Urinary bladder (tissue), 3 donors: ENCODE measurements at regions not wholly inside any gene's neighbourhood (a gene's known extent, or its start where the extent isn't known, plus 50 kb on each side); places are given as distances from the start of the nearest gene placed in this dataset.

Experiments used
- DNase-seq: peaks from one replicate; pipeline ENCODE4 v3.0.0-alpha.2; 2015; ENCODE audit errors: extremely low spot score
- H3K27ac ChIP-seq: one replicate; pipeline ENCODE4 v1.5.1; 2013; ENCODE audit warnings: low read depth, mild to moderate bottlenecking, moderate library complexity
- H3K36me3 ChIP-seq: one replicate; pipeline ENCODE4 v1.6.1; 2013; ENCODE audit warnings: mild to moderate bottlenecking, moderate library complexity; ENCODE audit not compliant: insufficient read depth
- H3K4me1 ChIP-seq: one replicate; pipeline ENCODE4 v1.6.1; 2013; ENCODE audit warnings: mild to moderate bottlenecking, moderate library complexity; ENCODE audit not compliant: insufficient read depth
- H3K4me3 ChIP-seq: one replicate; pipeline ENCODE4 v1.5.1; 2013; ENCODE audit warnings: low read depth, low read length
- WGBS: extraction: QIAGEN DNeasy Blood & Tissue Kit; methylation state at CpG from one replicate; pipeline ENCODE4 v1.1.7; 2013; 5-methylcytosine and 5-hydroxymethylcytosine counted together
- donor health status: healthy with polysubstance abuse.
- donor health status: healthy.

DNA sequence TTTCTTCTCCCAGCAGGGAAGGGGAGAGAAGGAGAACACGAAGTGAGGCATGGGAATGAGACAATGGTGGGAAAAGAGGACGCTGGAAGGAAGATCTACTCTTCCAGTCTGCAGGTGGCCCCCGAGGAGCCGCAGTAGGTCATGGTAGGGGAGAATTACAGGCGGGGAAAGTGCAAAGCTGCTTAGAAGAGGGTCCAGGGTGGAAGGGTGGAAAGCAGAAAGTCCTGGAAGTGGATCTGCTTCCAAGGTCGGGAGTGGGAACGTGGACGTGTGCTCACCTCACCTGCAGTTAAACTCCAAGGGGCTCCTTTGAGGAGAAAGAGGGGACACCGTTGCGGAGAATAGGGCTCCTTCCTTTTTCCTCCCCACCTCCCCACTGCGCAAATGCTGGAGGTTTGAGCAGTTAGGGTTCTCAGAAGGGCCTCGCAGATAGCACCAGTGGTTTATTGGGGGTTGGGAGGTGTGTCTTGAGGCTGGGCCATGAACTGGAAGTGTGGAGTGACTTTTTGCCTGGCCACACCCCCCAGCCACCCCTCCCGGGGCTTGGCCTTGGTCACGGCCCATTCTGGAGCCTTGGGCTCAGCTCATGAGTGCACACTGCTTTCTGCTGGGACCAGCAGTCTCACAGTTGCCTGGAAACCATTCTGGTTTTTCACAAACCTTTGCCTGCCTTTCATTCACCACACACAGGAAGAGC lies 100.4 kb upstream of the MLN start:
- Histone ChIP-seq H3K4me3 (no peak overlapping the region), H3K27ac (no peak overlapping the region), H3K4me1 (no peaks in the 10 kb centered on the region), H3K36me3 (no peaks in the 10 kb centered on the region)
- WGBS, result 57% methylated on average over 14 of the region's 14 CpGs
- no peak for DNase-seq

- Histone ChIP-seq H3K27ac (no peak overlapping the region), H3K4me3 (no peak overlapping the region), H3K4me1 (no peaks in the 10 kb centered on the region), H3K36me3 (no peaks in the 10 kb centered on the region)
- 96% methylated on average over 5 of the region's 5 CpGs for WGBS
- DNase-seq, result no peak
These were observed 99.8 kb upstream of the MLN start for GRCh38 chr6:33903579-33903978.

- 84% methylated on average over 3 of the region's 3 CpGs for WGBS
These were observed 98.7 kb upstream of the MLN start for GRCh38 chr6:33902457-33902853.

GRCh38 chr6:33901822-33902456 lies 98.1 kb upstream of the MLN start:
- no peak for DNase-seq

More at GRCh38 chr6:33902457-33902853, 98.7 kb upstream of the MLN start:
- Histone ChIP-seq H3K4me1 (no peaks in the 10 kb centered on the region), H3K4me3 (no peak overlapping the region), H3K36me3 (no peaks in the 10 kb centered on the region), H3K27ac (no peak overlapping the region)
- DNase-seq, result no peak

GRCh38 chr6:33898771-33899170 lies 95.0 kb upstream of the MLN start:
- WGBS, result 64% methylated on average over 3 of the region's 3 CpGs
- DNase-seq, result no peak
- no peaks in the 10 kb centered on the region for H3K4me1 ChIP-seq
- no peak overlapping the region for H3K27ac ChIP-seq
- H3K36me3 ChIP-seq, result no peaks in the 10 kb centered on the region
- H3K4me3 ChIP-seq, result no peak overlapping the region

More at GRCh38 chr6:33901822-33902456, 98.1 kb upstream of the MLN start:
- H3K4me3 ChIP-seq, result no peak overlapping the region
- WGBS, result 75% methylated on average over 5 of the region's 5 CpGs
- no peaks in the 10 kb centered on the region for H3K4me1 ChIP-seq
- H3K36me3 ChIP-seq, result no peaks in the 10 kb centered on the region
- no peak overlapping the region for H3K27ac ChIP-seq

- H3K36me3 ChIP-seq, result no peaks in the 10 kb centered on the region
- 74% methylated on average over 2 of the region's 2 CpGs for WGBS
- DNase-seq, result no peak
- H3K27ac ChIP-seq, result no peak overlapping the region
- no peak overlapping the region for H3K4me3 ChIP-seq
- H3K4me1 ChIP-seq, result no peaks in the 10 kb centered on the region
These were observed 93.5 kb upstream of the MLN start for GRCh38 chr6:33897189-33897780.

- 64% methylated on average over 16 of the region's 16 CpGs for WGBS
- DNase-seq, result no peak
- Histone ChIP-seq H3K36me3 (no peaks in the 10 kb centered on the region), H3K4me3 (no peak overlapping the region), H3K27ac (no peak overlapping the region), H3K4me1 (no peaks in the 10 kb centered on the region)
These were observed 92.8 kb upstream of the MLN start for GRCh38 chr6:33896391-33897188.

- H3K27ac ChIP-seq, result no peak overlapping the region
- no peak for DNase-seq
- no peaks in the 10 kb centered on the region for H3K36me3 ChIP-seq
- WGBS, result 93% methylated on average over 2 of the region's 2 CpGs
- H3K4me1 ChIP-seq, result no peaks in the 10 kb centered on the region
- H3K4me3 ChIP-seq, result no peak overlapping the region
These were observed 92.2 kb upstream of the MLN start for GRCh38 chr6:33895988-33896387.

DNA sequence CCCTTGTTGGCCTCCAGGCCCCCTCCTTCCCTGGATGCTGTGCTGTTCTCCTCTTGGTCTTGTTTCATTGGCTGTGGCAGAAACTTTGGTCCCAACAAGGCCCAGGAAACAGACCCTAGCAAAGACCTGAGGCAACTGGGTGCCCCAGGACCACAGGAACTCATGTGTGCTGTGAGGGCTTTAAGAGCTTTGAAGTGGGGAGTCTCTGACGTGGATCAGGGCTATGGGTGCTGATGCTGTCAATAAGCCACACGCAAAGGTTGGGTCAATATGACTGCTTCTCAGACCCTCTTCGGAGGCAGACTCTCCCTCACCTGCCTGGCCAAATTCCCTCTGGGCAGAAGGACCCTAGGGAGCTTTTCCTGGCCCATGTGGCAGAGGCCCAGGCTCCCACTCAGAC lies 91.5 kb upstream of the MLN start:
- no peaks in the 10 kb centered on the region for H3K36me3 ChIP-seq
- 92% methylated on average over 3 of the region's 3 CpGs for WGBS
- H3K4me3 ChIP-seq, result no peak overlapping the region
- DNase-seq, result no peak
- no peak overlapping the region for H3K27ac ChIP-seq
- no peaks in the 10 kb centered on the region for H3K4me1 ChIP-seq

- 77% methylated on average over 2 of the region's 2 CpGs for WGBS
- no peak for DNase-seq
- no peak overlapping the region for H3K27ac ChIP-seq
- H3K4me1 ChIP-seq, result no peaks in the 10 kb centered on the region
- H3K36me3 ChIP-seq, result no peaks in the 10 kb centered on the region
- no peak overlapping the region for H3K4me3 ChIP-seq
These were observed 90.6 kb upstream of the MLN start for GRCh38 chr6:33894438-33894837.

DNA sequence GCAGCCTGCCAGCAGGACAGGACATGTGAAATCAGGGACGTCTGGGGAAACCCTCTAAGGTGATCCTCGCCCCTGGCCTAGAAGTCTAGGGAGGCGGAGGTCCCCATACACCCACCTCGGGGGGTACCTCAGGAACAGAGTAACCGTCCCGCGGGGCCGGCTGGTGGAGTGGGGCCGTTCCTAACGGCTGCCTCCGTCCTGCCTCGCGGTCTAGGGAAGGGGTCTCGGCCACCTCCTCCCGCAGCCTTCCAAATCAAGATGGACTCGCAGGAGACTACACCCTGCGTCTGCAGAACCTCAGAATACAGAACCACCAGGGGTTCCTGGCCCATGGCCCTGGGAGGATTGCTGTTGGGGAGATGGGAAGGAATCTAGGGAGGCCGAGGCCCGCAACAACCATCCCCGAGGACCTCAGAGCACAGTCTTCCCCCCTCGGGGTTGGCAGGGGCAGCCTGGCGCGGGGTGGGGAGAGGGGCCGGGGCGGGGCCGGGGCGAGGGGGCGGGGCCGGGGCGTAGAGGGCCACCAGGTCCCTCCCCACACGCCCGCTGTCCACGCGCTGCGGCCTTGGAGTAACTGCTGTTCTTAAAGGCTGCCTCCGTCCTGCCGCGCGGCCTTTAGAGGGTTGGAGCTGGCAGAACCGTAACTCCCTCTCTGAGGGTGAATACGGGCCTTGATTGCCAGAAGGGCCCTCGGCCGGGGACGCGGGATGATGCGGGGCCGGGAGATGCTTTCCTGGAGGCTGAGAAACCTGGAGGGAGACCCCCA lies 89.0 kb upstream of the MLN start:
- WGBS, result 94% methylated on average over 47 of the region's 47 CpGs
- no peak for DNase-seq
- Histone ChIP-seq H3K4me1 (no peaks in the 10 kb centered on the region), H3K36me3 (no peaks in the 10 kb centered on the region), H3K4me3 (no peak overlapping the region), H3K27ac (no peak overlapping the region)

- 58% methylated on average over 9 of the region's 9 CpGs for WGBS
- Histone ChIP-seq H3K4me3 (no peak overlapping the region), H3K4me1 (no peaks in the 10 kb centered on the region), H3K27ac (no peak overlapping the region), H3K36me3 (no peaks in the 10 kb centered on the region)
- no peak for DNase-seq
These were observed 84.9 kb upstream of the MLN start for GRCh38 chr6:33888664-33889200.

DNA sequence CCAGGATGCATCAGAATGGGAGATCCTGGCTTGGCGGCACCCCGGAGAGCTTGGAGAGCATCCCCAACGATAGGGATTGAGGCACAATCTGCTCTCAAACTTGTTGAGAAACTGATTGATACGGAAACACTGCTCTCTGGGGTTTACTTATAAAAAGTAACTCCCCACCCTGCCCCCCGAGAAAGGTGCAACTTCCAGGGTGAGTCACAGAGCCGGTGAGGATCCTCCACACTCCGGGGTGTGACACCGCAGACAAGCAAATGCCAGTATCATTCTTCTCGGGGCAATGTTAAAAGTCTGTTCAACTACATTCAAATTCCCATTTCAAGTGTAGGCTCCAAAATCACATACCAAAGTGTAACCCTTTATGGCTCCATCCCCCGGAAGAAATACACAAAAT lies 84.4 kb upstream of the MLN start:
- H3K4me1 ChIP-seq, result no peaks in the 10 kb centered on the region
- no peaks in the 10 kb centered on the region for H3K36me3 ChIP-seq
- no peak overlapping the region for H3K4me3 ChIP-seq
- H3K27ac ChIP-seq, result no peak overlapping the region
- no peak for DNase-seq
- WGBS, result 85% methylated on average over 10 of the region's 10 CpGs
